ENCODE measurements at regions not wholly inside any gene's neighbourhood (a gene's known extent, or its start where the extent isn't known, plus 50 kb on each side); places are given as distances from the start of the nearest gene placed in this dataset.

DNA sequence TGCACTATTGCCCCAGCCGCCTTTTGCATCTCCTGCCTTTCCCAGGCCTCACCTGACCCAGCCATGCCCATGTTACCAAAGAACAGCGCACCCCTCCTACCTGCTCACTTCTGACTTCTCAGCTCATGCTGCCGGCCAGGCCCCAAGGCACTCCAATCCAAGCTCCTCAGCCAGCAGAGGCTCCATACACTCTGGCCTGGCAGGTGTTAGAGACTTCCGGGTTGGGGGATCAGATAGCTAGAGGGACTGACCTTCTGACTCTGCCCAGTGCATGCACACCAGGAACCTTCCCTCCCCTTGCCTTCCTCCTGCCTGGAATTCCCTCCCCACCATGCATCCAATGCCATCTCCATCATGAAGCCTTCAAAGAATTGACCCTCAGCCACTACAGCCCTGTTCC, 56.2 kb upstream of the ZMIZ1 start:
- Histone ChIP-seq H3K27ac (ENCODE audit: low read depth in 2 of 2, low read length in 1 of 2) (no peak overlapping the region), H3K4me1 (ENCODE audit: control insufficient read depth in 1 of 2, insufficient read depth in 2 of 2, low read depth in 1 of 2, low read length in 1 of 2) (peaks cover 0 to 52% of the 10 kb centered on the region in 2 experiments; a peak in 1 of 4 replicates), H3K4me3 (ENCODE audit: low read depth in 2 of 2, low read length in 1 of 2) (no peak overlapping the region), H3K36me3 (replicated peaks in 1 of 2; ENCODE audit: control insufficient read depth in 1 of 2, insufficient read depth in 2 of 2, low read length in 1 of 2) (no peaks in the 10 kb centered on the region), H3K9ac (no peak overlapping the region), H3K9me3 (no peaks in the 10 kb centered on the region), H3K79me2 (ENCODE audit: insufficient read depth) (no peaks in the 10 kb centered on the region), H3K4me2 (no peak overlapping the region), H2AFZ (ENCODE audit: low read depth) (no peak overlapping the region), H3K27me3 (ENCODE audit: insufficient read depth) (no peaks in the 10 kb centered on the region), H3K9me2 (no peaks in the 10 kb centered on the region), H3F3A (replicated peaks; ENCODE audit: insufficient read depth) (no peaks in the 10 kb centered on the region), H4K20me1 (ENCODE audit: insufficient read depth) (no peaks in the 10 kb centered on the region)
- WGBS (ENCODE audit: low lambda C conversion rate): 70% methylated on average over 3 of the region's 4 CpGs
- no peak for DNase-seq
- POLR2A ChIA-PET: interaction anchor here (0.9 kb wide), 1 partner anchor 47 kb away, joined by 3 read pairs; no protein-coding TSS in a partner anchor
- TF ChIP-seq FOSL2 (IDR thresholded peaks at IDR 0.05; ENCODE audit: borderline replicate concordance, low read depth) (no peak), ELF1 (IDR thresholded peaks at IDR 0.05) (no peak), RAD21 (IDR thresholded peaks at IDR 0.05; ENCODE audit: low read length) (no peak), FOXM1 (IDR thresholded peaks at IDR 0.05; ENCODE audit: low read depth) (no peak), SIN3A (IDR thresholded peaks at IDR 0.05; ENCODE audit: borderline replicate concordance, low read depth, low read length) (no peak), POLR2AphosphoS5 (IDR thresholded peaks at IDR 0.05; ENCODE audit: low read depth, low read length) (no peak), GABPA (IDR thresholded peaks at IDR 0.05; ENCODE audit: low read depth) (no peak), RXRA (IDR thresholded peaks at IDR 0.05; ENCODE audit: borderline replicate concordance, low read depth) (no peak)
- TF ChIP-seq, protein P1, sequence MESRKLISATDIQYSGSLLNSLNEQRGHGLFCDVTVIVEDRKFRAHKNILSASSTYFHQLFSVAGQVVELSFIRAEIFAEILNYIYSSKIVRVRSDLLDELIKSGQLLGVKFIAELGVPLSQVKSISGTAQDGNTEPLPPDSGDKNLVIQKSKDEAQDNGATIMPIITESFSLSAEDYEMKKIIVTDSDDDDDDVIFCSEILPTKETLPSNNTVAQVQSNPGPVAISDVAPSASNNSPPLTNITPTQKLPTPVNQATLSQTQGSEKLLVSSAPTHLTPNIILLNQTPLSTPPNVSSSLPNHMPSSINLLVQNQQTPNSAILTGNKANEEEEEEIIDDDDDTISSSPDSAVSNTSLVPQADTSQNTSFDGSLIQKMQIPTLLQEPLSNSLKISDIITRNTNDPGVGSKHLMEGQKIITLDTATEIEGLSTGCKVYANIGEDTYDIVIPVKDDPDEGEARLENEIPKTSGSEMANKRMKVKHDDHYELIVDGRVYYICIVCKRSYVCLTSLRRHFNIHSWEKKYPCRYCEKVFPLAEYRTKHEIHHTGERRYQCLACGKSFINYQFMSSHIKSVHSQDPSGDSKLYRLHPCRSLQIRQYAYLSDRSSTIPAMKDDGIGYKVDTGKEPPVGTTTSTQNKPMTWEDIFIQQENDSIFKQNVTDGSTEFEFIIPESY (IDR thresholded peaks at IDR 0.05; ENCODE audit: borderline replicate concordance, low read depth): no peak
- TF ChIP-seq, protein P2, sequence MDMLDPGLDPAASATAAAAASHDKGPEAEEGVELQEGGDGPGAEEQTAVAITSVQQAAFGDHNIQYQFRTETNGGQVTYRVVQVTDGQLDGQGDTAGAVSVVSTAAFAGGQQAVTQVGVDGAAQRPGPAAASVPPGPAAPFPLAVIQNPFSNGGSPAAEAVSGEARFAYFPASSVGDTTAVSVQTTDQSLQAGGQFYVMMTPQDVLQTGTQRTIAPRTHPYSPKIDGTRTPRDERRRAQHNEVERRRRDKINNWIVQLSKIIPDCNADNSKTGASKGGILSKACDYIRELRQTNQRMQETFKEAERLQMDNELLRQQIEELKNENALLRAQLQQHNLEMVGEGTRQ (IDR thresholded peaks at IDR 0.05; ENCODE audit: borderline replicate concordance, low read depth, low read length): no peak
- TF ChIP-seq, protein P3, sequence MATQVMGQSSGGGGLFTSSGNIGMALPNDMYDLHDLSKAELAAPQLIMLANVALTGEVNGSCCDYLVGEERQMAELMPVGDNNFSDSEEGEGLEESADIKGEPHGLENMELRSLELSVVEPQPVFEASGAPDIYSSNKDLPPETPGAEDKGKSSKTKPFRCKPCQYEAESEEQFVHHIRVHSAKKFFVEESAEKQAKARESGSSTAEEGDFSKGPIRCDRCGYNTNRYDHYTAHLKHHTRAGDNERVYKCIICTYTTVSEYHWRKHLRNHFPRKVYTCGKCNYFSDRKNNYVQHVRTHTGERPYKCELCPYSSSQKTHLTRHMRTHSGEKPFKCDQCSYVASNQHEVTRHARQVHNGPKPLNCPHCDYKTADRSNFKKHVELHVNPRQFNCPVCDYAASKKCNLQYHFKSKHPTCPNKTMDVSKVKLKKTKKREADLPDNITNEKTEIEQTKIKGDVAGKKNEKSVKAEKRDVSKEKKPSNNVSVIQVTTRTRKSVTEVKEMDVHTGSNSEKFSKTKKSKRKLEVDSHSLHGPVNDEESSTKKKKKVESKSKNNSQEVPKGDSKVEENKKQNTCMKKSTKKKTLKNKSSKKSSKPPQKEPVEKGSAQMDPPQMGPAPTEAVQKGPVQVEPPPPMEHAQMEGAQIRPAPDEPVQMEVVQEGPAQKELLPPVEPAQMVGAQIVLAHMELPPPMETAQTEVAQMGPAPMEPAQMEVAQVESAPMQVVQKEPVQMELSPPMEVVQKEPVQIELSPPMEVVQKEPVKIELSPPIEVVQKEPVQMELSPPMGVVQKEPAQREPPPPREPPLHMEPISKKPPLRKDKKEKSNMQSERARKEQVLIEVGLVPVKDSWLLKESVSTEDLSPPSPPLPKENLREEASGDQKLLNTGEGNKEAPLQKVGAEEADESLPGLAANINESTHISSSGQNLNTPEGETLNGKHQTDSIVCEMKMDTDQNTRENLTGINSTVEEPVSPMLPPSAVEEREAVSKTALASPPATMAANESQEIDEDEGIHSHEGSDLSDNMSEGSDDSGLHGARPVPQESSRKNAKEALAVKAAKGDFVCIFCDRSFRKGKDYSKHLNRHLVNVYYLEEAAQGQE (IDR thresholded peaks at IDR 0.05; ENCODE audit: low read depth, low read length): no peak
- TF ChIP-seq, protein P4, sequence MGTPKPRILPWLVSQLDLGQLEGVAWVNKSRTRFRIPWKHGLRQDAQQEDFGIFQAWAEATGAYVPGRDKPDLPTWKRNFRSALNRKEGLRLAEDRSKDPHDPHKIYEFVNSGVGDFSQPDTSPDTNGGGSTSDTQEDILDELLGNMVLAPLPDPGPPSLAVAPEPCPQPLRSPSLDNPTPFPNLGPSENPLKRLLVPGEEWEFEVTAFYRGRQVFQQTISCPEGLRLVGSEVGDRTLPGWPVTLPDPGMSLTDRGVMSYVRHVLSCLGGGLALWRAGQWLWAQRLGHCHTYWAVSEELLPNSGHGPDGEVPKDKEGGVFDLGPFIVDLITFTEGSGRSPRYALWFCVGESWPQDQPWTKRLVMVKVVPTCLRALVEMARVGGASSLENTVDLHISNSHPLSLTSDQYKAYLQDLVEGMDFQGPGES (IDR thresholded peaks at IDR 0.05; ENCODE audit: low read depth, low read length): no peak
- CTCF ChIA-PET: interaction anchor here (1.4 kb wide), 1 partner anchor 14 kb away, joined by 3 read pairs; no protein-coding TSS in a partner anchor
